ENCODE measurements at regions not wholly inside any gene's neighbourhood (a gene's known extent, or its start where the extent isn't known, plus 50 kb on each side); places are given as distances from the start of the nearest gene placed in this dataset.

DNA sequence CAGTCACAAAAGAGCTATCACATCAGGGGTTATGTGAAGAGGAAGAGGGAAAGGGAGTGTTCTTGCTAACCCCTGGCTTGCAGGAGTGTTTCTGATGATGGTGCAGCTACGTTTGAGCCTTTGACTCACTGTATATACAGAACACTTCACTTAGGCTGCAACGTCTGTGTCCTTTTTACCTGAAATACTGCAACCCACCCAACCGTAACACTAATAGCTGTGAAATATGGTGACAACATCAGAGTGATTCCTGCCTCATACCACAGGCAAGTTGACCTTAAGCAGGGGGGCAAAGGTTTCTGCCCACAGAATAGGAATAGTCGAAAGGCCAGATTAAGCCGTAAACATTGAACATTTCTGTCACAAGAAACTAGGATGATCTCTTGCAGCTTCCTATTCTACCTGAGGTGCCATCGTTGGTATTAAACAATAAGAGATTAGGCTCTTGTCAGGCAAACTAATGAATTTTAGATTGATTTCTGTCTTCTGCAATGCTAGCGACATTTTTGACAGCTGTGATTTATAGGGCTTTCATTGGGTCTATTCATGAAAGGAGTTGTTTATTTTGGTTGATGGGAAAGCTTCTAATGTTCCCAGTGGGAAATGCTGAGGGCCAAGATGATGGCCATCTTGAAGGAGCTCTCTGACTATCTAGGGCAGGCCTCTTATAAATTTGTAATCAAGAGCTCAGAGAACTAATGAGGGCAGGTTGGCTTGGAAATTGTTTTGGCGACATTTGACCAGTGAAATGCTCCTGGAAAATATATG, 316.8 kb downstream of the PIK3C3 start:
- TF ChIP-seq, protein P1, sequence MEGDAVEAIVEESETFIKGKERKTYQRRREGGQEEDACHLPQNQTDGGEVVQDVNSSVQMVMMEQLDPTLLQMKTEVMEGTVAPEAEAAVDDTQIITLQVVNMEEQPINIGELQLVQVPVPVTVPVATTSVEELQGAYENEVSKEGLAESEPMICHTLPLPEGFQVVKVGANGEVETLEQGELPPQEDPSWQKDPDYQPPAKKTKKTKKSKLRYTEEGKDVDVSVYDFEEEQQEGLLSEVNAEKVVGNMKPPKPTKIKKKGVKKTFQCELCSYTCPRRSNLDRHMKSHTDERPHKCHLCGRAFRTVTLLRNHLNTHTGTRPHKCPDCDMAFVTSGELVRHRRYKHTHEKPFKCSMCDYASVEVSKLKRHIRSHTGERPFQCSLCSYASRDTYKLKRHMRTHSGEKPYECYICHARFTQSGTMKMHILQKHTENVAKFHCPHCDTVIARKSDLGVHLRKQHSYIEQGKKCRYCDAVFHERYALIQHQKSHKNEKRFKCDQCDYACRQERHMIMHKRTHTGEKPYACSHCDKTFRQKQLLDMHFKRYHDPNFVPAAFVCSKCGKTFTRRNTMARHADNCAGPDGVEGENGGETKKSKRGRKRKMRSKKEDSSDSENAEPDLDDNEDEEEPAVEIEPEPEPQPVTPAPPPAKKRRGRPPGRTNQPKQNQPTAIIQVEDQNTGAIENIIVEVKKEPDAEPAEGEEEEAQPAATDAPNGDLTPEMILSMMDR (IDR thresholded peaks at IDR 0.05; ENCODE audit: extremely low read depth in 1 of 2, insufficient read depth in 1 of 2, low read depth in 1 of 2, low read length in 2 of 2), result no peak
- TF ChIP-seq POLR2A (IDR thresholded peaks at IDR 0.05; ENCODE audit: low read depth, low read length) (no peak), POLR2AphosphoS5 (IDR thresholded peaks at IDR 0.05; ENCODE audit: insufficient read depth, low read depth, low read length) (no peak), FOS (IDR thresholded peaks at IDR 0.05; ENCODE audit: borderline replicate concordance, insufficient read depth, low read length) (no peak), EZH2 (IDR thresholded peaks at IDR 0.05; ENCODE audit: borderline replicate concordance, low read depth, low read length, severe bottlenecking) (no peak), JUN (IDR thresholded peaks at IDR 0.05; ENCODE audit: borderline replicate concordance, insufficient read depth, insufficient read length, low read depth) (no peak), MYC (IDR thresholded peaks at IDR 0.05; ENCODE audit: low read depth, low read length) (no peak)
- TF ChIP-seq, protein P2, sequence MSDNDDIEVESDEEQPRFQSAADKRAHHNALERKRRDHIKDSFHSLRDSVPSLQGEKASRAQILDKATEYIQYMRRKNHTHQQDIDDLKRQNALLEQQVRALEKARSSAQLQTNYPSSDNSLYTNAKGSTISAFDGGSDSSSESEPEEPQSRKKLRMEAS (IDR thresholded peaks at IDR 0.05; ENCODE audit: insufficient read depth, insufficient read length), result no peak

Data from endothelial cell of umbilical vein (primary cell).